Esophagus muscularis mucosa (tissue), 4 donors: ENCODE measurements at regions not wholly inside any gene's neighbourhood (a gene's known extent, or its start where the extent isn't known, plus 50 kb on each side); places are given as distances from the start of the nearest gene placed in this dataset.

ENCODE experiments used
- DNase-seq: peaks from one replicate; pipeline ENCODE4 v3.0.0-alpha.2; 2017; ENCODE audit errors: extremely low spot score
- H3K27ac ChIP-seq, 4 donors: fragments of 200-600 bp; sonication (generic); replicated peaks in 1 of 4; 1 replicate in 3 of 4; 2 replicates in 1 of 4; pipeline ENCODE4 v1.5.1; 2016 to 2019; ENCODE audit warnings: mild to moderate bottlenecking in 1 of 4
- H3K27me3 ChIP-seq, 4 donors: fragments of 200-600 bp; sonication (generic); one replicate each; pipeline versions ENCODE4 v1.5.1 to v1.6.0; 2016 to 2019
- H3K36me3 ChIP-seq, 4 donors: fragments of 200-600 bp; sonication (generic); one replicate each; pipeline ENCODE4 v1.5.1; 2016 to 2019
- H3K4me1 ChIP-seq, 4 donors: fragments of 200-600 bp; sonication (generic); one replicate each; pipeline ENCODE4 v1.5.1; 2016 to 2019
- H3K4me3 ChIP-seq, 4 donors: fragments of 200-600 bp; sonication (generic); 1 replicate in 2 of 4; 2 replicates in 2 of 4; pipeline ENCODE4 v1.5.1; 2016 to 2019; ENCODE audit warnings: mild to moderate bottlenecking in 4 of 4, moderate library complexity in 1 of 4
- H3K9me3 ChIP-seq, 4 donors: fragments of 200-600 bp; sonication (generic); 1 replicate in 3 of 4; 2 replicates in 1 of 4; pipeline ENCODE4 v1.5.1; 2016 to 2019
- EP300 ChIP-seq: sonication (generic); formaldehyde crosslinking; IDR thresholded peaks from one replicate; pipeline ENCODE4 v1.6.1; 2017; ENCODE audit warnings: antibody characterized with exemption
- POLR2A ChIP-seq: fragments of 450-650 bp; IDR thresholded peaks from one replicate; pipeline ENCODE4 v1.6.1; 2017; ENCODE audit warnings: antibody characterized with exemption, moderate library complexity, mild to moderate bottlenecking, low read depth
- POLR2AphosphoS5 ChIP-seq, 2 donors: sonication (generic); formaldehyde crosslinking; IDR thresholded peaks; one replicate each; pipeline ENCODE4 v1.6.1; 2017; ENCODE audit warnings: antibody characterized with exemption in 2 of 2
- WGBS: methylation state at CpG from one replicate; pipeline ENCODE4 v1.1.5; 2018; 5-methylcytosine and 5-hydroxymethylcytosine counted together
- intact Hi-C: fragments of 100-400 bp; cut with DNase I; formaldehyde crosslinking; loops from one replicate; pipeline ENCODE4 v1.15.1; 2023
- TF ChIP-seq, protein P1 (sequence below), 3 experiments: fragments of 200-600 bp in 2 of 3; fragments of 450-650 bp in 1 of 3; sonication (generic) in 2 of 3; IDR thresholded peaks; one replicate each; pipeline ENCODE4 v1.5.1; 2017 to 2019; ENCODE audit warnings: antibody characterized with exemption in 3 of 3, mild to moderate bottlenecking in 2 of 3, moderate library complexity in 1 of 3

DNA sequence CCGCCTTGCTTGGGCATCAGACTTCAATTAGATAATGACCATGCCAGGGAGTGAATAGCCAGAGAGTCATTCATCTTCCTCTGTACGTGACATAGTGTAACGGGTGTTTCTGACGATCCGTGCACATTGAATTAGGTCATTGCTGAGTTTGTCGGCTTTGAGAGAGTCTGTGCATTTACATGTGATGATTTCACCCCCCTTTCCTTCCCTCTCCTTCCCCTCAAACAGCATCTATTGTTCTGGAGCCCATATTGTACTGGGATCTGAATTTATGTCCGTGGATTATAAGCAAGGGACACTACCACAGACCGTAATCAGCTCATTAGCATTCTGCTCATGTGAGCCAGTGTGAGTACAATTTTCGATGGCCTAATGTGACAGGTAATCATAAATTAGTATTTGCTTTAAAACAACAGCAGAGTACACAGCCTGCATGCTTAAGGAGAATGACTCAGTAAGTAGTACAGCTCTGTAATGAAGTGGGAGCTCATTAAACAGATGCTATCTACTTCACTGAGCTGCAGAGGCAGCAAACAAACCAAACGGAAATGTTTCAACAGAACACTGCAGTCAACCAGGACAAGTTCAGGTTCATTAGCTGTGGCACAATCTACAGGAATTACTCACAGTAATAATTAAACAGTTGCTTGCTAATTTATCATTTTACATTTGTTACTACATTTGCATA lies 302.1 kb downstream of the CSNK1G3 start:
- H3K4me3 ChIP-seq: no peak overlapping the region
- no peak for DNase-seq
- intact Hi-C loops: no loop called here
- peak overlapping the region in 3 of 4 donors; percentile 32 to 52 (median 46) for H3K27ac ChIP-seq
- 28% methylated on average over 10 of the region's 10 CpGs for WGBS
- H3K36me3 ChIP-seq: no peaks in the 10 kb centered on the region
- no peaks in the 10 kb centered on the region for H3K9me3 ChIP-seq
- peaks cover 35 to 53% (median 47%) of the 10 kb centered on the region in 4 donors for H3K4me1 ChIP-seq
- no peaks in the 10 kb centered on the region for H3K27me3 ChIP-seq
- TF ChIP-seq, protein P1, sequence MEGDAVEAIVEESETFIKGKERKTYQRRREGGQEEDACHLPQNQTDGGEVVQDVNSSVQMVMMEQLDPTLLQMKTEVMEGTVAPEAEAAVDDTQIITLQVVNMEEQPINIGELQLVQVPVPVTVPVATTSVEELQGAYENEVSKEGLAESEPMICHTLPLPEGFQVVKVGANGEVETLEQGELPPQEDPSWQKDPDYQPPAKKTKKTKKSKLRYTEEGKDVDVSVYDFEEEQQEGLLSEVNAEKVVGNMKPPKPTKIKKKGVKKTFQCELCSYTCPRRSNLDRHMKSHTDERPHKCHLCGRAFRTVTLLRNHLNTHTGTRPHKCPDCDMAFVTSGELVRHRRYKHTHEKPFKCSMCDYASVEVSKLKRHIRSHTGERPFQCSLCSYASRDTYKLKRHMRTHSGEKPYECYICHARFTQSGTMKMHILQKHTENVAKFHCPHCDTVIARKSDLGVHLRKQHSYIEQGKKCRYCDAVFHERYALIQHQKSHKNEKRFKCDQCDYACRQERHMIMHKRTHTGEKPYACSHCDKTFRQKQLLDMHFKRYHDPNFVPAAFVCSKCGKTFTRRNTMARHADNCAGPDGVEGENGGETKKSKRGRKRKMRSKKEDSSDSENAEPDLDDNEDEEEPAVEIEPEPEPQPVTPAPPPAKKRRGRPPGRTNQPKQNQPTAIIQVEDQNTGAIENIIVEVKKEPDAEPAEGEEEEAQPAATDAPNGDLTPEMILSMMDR (IDR thresholded peaks at IDR 0.05): no peak
- TF ChIP-seq POLR2AphosphoS5 (IDR thresholded peaks at IDR 0.05) (no peak), POLR2A (no peak), EP300 (no peak)

DNA sequence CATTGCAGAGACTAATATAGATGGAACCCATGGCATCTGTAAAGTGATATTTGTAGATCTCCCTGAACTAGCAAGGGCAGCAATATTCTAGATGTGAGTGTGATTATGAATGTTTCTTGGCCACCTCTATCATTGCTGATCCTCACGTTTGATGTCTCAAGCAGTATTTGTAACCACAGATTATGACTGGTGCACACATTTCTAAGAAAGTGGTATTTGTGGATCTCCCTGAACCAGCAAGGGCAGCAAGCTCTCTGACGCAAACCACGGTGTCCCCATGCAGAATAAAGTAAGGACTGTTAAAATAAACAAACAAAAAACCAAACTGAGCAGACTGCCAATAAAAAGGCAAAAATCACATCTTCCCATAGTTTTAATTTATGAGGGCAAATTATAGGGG lies 301.3 kb downstream of the CSNK1G3 start:
- Histone ChIP-seq H3K27ac (no peak overlapping the region), H3K36me3 (no peaks in the 10 kb centered on the region), H3K4me3 (no peak overlapping the region), H3K4me1 (peaks cover 42 to 58% (median 55%) of the 10 kb centered on the region in 4 donors), H3K9me3 (no peaks in the 10 kb centered on the region), H3K27me3 (no peaks in the 10 kb centered on the region)
- no peak for DNase-seq
- 81% methylated on average over 3 of the region's 3 CpGs for WGBS
- intact Hi-C loops: no loop called here
- TF ChIP-seq EP300: no peak
- TF ChIP-seq POLR2AphosphoS5 (IDR thresholded peaks at IDR 0.05): no peak
- TF ChIP-seq, protein P1 (IDR thresholded peaks at IDR 0.05): no peak
- TF ChIP-seq POLR2A: no peak

DNA sequence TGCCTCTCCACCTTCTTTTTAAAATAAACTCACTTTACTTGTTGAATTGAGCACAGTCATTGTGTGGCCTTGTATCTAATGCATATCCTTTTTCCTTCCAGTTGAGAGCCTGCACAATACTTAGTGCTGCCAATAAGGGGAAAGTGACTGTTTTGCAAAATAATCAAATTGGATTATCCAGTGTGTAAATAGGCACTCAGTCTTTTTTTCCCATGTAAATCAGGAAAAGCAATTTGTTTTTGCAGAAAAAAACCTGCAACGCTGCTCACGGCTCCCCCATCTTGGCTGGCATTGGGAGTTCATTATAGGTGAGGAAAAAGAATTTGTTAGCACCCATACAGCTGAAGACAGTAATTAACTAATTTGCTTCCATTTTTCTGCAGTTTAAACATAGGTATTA lies 299.9 kb downstream of the CSNK1G3 start:
- DNase-seq: no peak
- H3K4me1 ChIP-seq: peaks cover 49 to 72% (median 67%) of the 10 kb centered on the region in 4 donors
- H3K9me3 ChIP-seq: no peaks in the 10 kb centered on the region
- no peak overlapping the region for H3K27ac ChIP-seq
- intact Hi-C loops: no loop called here
- WGBS: 100% methylated on average over 2 of the region's 2 CpGs
- TF ChIP-seq EP300 (no peak), POLR2AphosphoS5 (IDR thresholded peaks at IDR 0.05) (no peak), POLR2A (no peak)
- TF ChIP-seq, protein P1 (IDR thresholded peaks at IDR 0.05): no peak
- H3K27me3 ChIP-seq: no peaks in the 10 kb centered on the region
- no peak overlapping the region for H3K4me3 ChIP-seq
- no peaks in the 10 kb centered on the region for H3K36me3 ChIP-seq

DNA sequence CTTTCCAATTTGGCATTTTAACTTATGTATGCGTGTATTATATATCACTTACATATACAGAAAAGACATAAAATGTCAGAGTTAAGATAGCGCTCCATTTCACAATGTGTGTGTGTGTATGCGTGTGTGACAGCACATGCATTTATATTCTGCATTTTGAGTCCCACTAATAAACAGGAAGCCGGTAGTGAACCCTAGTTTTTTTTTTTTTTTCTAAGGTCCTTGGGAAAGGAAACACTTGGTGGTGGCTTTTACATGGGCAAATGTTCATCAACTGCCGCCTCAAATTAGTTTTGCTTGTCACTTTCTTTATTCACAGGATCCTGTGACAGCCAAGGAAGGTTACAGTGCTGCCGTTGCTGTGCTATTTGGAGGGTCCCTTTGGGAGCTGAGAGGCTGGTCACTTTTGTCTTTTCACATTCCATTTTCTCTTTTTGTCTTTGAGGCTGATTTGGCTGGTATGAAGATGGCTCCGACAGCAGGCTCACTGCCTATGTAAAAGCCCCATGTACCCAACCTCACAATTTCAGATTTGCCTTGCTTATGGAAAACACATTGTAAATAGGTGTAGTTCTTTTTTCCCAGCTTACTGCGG lies 298.9 kb downstream of the CSNK1G3 start:
- WGBS: 83% methylated on average over 8 of the region's 8 CpGs

More for the DNA sequence above, 298.9 kb downstream of the CSNK1G3 start:
- intact Hi-C loops: no loop called here
- no peaks in the 10 kb centered on the region for H3K36me3 ChIP-seq
- TF ChIP-seq EP300 (no peak), POLR2AphosphoS5 (IDR thresholded peaks at IDR 0.05) (no peak), POLR2A (no peak)
- TF ChIP-seq, protein P1 (IDR thresholded peaks at IDR 0.05): no peak
- H3K27me3 ChIP-seq: no peaks in the 10 kb centered on the region
- H3K4me1 ChIP-seq: peaks cover 49 to 73% (median 67%) of the 10 kb centered on the region in 4 donors
- H3K9me3 ChIP-seq: no peaks in the 10 kb centered on the region
- no peak overlapping the region for H3K4me3 ChIP-seq
- DNase-seq: no peak
- no peak overlapping the region for H3K27ac ChIP-seq
